GM18507 (cell line): ENCODE measurements at regions not wholly inside any gene's neighbourhood (a gene's known extent, or its start where the extent isn't known, plus 50 kb on each side); places are given as distances from the start of the nearest gene placed in this dataset.

Source experiments
- DNase-seq: peaks from one replicate; pipeline ENCODE4 v3.0.0; 2011; ENCODE audit warnings: low read depth; ENCODE audit not compliant: insufficient read length; ENCODE audit errors: extremely low spot score
- FAIRE-seq: peaks from 2 replicates; lab custom pipeline; 2011; peaks lifted over from hg19 to GRCh38; lab: Jason Lieb, UNC

DNA sequence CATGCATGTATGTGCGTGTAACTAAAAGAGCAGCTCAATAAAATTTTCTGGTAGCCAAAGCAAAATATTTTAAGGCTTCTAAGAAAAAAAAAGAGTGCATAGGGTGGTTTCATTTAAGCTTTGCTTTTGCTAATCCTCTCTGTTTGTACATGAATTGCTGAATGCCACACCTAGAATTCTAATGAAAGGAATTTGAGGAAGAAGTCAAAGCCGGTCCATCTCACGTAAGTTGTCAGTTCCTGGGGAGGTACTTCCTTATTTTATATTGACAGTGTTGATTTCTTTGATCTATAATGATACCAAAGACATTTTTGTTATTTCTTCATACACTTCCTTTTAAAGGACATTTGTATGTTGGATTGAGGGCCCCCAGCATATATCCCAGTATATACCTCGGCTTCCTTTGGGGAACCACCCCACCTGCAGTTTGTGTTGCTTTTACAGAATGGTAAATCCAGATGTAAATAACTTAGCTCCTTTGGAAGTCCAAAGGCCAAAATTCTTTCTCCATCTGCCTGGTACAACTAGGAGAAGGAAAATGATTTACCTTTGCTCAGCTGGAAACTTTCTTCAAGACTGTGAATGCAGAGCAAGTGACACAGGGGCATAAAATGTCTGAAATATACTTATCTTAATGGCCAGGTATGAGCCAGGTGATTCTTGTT, 420.9 kb upstream of the ATP2B1 start:
- no peak for DNase-seq
- no peak for FAIRE-seq

DNA sequence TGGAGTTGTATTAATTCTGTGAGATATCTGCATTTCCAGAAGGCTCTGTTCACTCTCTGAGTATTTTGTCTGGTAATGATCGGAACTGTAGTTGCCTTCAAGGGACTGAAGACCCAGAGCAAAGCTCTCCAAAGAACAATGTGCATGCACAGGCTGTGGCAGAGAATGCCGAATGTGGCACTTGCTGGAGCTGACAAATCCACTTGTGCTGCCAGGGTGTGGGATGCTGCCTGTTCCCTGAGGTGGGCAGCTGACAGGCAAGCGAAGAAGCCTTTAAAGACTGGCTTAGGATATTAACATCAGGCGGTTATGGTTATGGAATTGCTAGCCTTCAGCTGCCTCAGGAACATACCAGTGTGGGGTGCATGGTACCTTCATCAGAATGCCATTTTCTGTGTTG, 419.9 kb upstream of the ATP2B1 start:
- FAIRE-seq = no peak

DNA sequence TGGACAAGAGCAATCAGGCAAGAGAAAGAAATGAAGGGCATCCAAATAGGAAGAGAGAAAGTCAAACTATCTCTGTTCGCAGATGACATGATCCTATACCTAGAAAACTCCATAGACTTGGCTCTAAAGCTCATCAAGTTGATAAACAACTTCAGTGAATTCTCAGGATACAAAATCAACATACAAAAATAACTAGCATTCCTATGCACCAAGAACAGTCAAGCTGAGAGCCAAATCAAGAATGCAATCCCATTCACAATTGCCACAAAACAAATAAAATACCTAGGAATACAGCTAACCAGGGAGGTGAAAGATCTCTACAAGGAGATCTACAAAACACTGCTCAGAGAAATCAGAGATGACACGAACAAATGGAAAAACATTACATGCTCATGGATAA, 417.5 kb upstream of the ATP2B1 start:
- FAIRE-seq = no peak
- DNase-seq = no peak

More for the DNA sequence above, 419.9 kb upstream of the ATP2B1 start:
- no peak for DNase-seq

DNA sequence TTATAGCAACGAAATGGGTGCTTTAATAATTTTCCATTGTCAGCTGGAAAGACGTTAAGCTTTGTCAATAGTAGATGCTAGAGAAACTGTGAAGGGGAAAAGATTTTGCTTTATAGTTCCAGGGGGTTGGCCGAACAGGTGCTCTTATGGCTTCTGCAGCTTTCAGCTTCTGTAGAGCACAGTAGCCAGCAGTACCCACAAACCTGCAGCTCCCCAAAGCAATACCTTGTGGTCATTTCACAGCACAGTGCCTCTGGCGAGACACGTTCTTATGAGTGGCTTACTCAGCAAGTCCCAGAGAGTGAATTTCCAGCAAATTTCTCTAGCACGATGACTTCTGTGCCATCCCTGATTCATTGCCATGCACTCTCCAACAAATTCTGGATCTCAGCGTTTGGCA, 416.3 kb upstream of the ATP2B1 start:
- DNase-seq = no peak
- no peak for FAIRE-seq

DNA sequence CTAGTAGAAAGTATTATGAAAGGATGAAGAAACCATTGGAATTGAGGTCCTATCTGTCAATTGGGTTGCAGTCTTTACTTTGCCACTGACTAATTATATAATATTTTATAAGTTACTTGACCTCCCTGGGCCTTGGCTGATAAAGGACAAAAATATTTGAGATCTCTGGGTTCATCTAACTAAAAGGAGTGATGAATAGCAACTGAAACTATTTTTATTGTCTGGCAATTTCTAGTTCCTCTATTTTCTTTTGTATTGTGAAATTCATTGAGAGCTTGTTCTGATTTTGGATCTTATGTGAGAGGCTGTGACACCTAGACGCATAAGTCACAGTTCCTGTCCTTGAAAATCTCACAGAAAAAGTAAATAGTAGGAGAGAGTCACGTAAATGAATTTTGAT, 415.7 kb upstream of the ATP2B1 start:
- FAIRE-seq (no peak), DNase-seq (no peak)

DNA sequence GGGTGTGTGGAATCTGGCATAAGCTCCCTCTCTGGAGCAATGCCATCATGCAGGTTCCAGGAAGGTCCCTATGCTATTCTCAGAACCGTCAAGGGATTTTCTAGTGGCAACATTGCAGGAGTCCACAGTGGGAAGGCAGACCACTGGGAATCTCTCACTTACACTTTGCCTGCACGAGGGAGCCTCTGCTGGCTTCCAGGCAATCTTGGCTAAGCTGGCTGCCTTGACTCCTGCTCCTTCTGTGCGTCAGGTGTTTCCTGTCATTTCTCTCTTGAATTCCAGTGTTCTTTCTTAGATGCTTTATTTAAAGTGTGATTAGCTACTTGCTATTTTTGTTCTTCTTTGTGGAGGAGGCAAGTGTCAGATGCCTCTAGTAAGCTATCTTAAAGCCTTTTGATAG, 414.0 kb upstream of the ATP2B1 start:
- DNase-seq (no peak), FAIRE-seq (no peak)

DNA sequence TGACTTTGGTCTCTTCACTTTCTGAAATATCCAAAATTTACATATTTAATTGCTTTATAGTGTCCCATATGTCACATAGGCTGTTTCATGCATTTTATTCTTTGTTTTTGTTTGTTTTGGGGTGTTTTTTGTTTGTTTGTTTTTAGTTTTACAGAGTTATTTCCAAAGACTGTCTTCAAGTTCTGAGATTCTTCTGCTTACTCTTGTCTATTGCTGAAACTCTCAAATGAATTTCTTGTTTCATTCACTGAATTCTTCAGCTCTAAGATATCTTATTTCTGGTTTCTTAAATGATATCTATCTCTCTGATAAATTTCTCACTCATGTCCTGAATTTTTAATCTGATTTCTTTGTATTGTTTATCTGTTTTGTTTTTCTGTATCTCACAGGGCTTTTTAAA, 412.0 kb upstream of the ATP2B1 start:
- FAIRE-seq = no peak
- no peak for DNase-seq

DNA sequence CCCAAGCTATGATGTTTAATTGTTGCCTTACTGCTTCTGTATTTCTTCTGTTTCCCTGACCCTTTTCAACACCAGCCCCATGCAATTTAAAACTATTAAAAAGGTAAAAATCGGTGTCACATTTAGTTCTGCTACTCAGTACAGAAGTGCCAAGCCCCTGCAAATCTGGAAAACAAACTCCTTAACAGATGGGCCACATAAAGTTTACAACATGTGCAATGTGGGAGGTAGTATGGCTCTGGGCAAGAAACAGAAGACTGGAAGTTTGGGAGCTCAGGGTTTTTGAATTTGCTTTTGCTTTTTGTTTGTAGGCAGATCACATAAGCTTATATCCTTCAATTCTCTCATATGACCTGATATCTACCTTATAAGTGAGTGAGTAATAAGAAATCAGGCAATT, 404.0 kb upstream of the ATP2B1 start:
- DNase-seq (no peak), FAIRE-seq (no peak)

DNA sequence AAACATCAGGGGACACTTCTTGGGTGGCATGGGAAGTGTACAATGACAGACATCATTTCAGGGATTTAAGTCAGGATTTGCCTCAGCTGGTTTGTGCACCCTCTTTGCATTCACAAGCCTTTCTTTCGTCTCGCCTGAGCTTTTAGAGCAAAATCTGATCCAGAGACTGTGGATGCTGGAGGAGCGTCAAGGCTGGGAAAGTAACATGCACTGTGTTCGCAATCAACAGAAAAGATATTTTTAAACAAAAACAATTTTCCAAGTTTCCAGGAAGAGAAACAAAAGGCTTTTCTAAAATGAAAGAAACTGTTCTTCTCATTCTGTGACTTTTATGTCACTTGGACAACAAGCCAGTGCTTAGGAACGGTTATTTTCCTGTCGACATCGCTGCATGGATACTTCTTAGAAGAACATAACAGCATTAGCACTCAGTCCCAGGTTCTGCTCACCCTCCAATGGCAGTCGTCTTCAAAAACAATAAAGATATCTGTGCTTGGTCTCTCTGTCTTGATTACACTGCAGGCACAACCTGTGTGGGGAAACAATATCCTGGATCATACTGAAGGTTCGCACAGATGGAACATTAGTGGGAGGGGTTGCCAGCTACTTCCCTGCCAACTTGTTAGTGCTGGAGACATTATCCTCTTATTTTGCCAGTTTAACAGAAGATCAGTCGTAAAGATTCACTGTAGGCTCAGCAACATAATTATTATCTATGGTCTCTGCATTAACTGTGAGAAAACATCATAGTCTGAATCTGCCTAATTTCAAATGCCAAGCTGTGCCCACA, 403.3 kb upstream of the ATP2B1 start:
- no peak for DNase-seq
- no peak for FAIRE-seq

DNA sequence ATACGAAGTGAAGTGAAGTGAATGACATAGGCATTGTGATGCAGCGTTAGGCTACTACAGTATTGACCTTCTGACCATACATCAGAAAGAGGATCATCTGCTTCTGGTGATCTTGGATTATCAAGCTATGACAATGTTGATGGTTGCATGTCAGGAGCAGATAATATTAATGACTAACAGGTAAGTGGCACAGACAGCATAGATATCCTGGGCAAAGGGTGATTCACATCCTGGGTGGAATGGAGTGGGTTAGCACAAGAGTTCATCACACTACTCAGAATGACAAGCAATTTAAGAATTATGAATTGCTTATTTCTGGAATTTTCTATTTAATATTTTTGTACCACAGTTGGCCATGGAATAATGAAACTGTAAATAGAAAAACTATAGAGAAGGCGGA, 397.9 kb upstream of the ATP2B1 start:
- DNase-seq (no peak), FAIRE-seq (no peak)

DNA sequence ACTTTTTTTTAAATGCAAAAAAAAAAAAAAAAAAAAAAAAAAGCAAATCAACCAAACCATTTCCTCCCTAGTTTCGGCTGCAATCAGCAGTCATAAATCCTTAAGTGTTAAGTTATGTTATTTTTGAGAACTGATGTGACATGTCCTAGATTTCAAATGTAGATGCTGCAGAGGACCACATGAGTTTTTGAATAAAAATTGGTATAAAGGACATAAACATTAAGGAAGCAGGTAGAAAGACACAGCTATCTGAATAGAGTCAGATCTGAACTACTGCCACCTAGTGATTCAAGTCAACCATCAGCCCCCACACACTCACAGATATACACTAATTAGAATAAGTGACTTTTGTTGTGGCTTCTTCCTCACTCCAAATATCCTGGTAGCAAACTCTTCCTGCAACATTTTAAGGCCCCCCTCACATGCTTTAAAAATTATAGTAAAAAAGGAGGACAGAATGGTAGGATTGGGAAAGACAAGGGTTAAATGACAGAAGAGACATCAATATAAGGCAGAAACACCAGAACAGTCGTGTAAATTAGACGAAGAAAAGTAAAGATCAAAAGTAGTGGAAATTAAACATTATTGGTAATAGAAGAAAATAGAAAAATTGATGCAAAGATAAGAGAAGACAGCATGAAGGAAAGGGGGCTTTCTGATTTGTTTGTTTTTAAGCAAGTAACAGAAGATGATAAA, 394.5 kb upstream of the ATP2B1 start:
- DNase-seq (no peak), FAIRE-seq (peak; percentile 72)

DNA sequence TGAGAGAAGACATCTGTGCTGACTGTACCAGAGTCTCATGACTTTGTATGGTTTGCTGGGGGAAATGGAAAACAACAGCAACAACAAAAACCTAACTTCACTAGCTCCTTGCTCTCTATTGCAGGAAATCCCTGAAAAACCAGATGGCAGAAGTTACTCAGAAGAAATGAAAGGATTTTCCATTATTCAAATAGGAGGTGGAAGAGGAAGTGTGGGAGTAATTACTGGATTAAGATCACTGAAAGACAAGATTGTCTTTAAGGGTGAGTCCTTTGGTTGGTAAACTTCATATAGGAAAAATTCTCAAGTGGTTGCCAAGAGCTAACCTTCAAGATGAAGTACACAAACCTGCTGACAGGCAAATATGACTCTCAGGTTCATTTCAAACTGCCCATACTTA, 391.9 kb upstream of the ATP2B1 start:
- peak; percentile 44 for FAIRE-seq
- DNase-seq = no peak

DNA sequence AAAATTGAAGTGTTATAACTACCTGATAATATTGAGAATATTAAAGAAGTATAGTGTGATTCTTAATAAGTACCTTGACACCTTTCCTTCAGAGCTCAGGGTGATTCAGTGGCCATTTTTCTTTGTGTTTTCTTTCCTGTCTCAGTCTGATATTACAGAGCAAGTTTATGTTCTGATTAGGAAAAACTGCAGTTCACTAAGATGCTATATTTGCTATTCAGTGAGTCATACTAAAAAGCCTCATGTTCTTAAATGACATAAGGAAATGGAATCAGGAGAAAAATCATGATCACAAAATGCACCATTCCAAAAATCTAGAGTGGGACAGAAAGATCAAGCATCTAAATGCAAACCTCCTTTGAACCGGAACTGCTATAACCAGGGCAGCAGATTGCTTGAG, 390.6 kb upstream of the ATP2B1 start:
- DNase-seq (no peak), FAIRE-seq (no peak)

DNA sequence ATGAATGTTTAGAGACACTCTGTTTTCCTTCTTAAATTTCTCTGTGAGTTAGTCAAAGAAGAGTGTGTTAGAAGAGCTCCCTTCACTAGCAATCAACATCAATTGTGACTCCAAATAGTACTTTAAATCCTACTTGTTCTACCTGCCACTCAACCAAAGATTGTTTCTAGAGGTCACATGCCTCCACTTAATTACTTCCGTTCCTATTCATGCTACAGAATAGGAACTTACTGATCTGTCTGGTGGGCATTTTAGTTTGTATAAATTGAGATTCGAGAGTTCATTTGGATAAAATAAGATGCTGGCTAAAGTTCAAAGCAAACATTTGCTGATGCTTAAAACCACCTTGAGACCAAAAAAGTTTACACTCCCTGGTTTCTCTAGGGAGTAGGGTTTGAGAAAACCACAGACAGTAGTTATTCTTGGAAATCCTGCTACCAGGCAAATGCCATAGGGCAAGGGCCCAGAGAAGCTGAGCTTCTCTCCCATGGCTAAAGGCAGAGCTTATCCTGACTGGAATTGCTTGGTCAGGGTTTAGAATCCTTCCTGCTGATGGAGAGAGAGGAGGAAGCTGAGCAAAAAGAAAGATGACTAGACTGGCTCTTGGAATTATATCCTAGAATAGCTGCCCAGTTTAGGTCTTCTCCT, 389.6 kb upstream of the ATP2B1 start:
- FAIRE-seq = no peak
- DNase-seq = no peak

DNA sequence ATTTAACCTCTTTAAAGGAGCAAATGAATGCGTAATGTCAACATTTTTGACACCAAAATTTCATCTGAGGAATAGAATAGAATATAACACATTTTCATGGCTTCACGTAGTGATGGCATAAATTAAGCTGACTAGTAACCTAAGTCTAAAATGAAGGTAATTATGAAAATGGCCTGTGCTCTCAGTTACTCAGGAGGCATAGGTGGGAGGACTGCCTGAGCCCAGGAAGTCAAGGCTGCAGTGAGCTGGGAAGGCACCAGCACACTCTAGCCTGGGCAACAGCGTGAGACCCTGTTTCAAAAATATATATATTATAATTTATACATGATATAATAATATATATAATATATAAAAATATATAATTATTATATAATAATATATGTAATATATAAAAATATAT, 383.2 kb upstream of the ATP2B1 start:
- FAIRE-seq (no peak), DNase-seq (no peak)

DNA sequence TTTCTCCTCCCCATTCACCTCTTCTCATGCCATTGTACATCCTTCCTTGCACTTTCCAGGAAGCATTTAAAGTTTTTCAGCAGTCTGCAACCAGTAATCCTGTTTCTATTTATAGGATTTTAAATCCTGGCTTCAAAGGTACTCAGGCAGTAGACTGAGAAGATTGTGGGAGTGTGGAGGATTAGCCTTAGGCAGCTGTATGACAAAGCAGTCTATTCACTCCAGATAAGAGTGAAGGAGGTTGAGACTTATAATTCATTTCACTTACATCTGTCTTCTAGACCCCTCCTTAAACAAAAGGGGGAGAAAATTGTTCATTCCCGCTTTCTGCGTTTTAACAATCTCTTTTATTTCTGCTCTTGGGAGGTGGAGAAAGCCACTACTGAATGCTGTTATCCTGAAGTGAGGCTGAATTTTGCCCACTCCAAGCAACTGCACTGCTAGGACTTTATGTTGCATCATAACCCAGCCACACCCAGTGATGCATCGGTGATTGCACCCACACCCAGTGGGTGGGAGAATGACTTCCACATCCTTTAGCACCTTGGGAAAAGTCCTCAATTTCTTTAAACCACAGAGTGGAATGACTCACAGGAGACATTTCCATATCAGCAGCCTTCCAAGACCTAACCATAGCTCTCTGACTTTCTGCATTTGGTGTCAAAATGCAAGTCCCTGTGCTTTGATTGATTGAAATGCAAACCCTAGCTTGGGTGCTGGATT, 382.5 kb upstream of the ATP2B1 start:
- DNase-seq (no peak), FAIRE-seq (no peak)

DNA sequence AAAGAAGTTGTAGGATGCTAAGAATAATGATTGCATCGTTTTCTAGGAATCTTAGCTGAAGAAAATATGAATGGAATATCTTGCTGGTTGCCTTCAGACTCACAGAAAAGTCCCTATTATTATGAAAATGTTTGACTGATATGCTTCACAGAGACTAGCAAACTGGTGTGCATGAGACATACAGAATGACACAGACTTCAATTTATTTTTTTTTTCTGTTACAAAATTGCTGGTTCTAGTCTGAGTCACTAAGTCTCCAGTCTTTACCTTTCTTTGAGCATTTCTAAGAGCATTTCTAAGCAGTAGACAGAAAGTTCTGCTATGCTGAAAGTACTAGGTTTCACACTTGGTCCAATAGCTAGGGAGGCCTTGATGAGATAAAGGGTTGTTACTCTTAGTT, 377.6 kb upstream of the ATP2B1 start:
- no peak for DNase-seq
- no peak for FAIRE-seq

DNA sequence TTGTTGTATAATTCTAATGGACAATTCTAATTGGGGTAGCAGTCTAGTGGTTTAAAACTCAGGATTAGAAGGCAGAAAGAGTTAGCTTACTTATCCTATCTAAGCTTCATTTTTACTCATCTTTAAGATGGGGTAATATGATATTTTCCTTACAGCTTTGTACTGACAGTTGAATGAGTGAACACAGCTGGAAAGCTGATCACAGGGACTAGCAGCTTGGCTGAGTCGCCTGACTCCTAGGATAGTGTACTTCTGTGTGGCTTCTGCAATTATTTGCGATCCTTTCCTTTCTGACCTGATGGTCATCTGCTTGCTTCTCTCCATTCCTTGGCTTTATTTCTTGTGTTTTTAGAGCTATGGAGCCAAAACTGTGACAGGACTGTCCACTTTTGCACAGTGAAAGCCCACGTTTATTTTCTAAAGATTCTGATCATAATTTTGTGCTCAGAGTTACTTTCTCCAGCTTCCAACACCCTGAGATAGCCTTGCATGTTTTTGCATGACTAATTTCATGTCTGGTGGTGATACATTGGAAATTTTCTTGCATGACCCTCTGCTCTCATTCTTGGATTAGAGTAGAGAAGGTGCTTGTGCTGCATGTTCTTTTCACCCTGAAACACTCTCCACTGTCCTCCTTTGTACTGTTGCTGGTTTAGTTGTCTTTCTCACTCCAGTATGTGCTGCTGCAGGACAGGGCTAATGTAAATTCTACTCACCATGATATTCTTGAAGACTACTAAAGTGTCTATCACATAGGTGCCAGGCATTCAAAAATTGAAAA, 377.0 kb upstream of the ATP2B1 start:
- DNase-seq = no peak
- no peak for FAIRE-seq

DNA sequence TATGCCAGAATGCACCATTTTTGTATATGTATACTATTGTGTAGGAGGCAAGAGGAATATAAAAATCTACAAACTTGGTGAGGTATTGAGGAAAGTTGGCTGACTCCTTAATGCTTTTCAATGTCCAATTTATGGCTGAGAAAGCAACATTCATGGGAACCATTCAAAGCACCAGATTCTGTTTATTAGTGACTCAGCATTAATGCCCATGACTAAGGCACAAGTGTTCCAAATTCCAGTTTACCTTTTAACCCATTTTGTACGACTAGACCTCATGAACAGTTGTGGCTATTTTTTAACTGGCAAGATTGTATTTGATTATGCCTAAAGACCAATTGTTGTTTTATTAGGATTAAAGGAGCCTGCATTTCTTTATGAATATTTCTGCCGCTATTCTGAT, 375.4 kb upstream of the ATP2B1 start:
- DNase-seq (no peak), FAIRE-seq (no peak)
